Lower leg skin (tissue), 3 donors: ENCODE measurements at regions not wholly inside any gene's neighbourhood (a gene's known extent, or its start where the extent isn't known, plus 50 kb on each side); places are given as distances from the start of the nearest gene placed in this dataset.

Experiments used
- POLR2A ChIP-seq, 2 donors: fragments of 450-650 bp; IDR thresholded peaks; one replicate each; pipeline ENCODE4 v1.6.1; 2016 to 2017; ENCODE audit warnings: antibody characterized with exemption in 2 of 2, mild to moderate bottlenecking in 1 of 2, moderate library complexity in 1 of 2
- TF ChIP-seq, protein P1 (sequence below), 3 donors: fragments of 450-650 bp; IDR thresholded peaks; one replicate each; pipeline ENCODE4 v1.5.1; 2016; ENCODE audit warnings: antibody characterized with exemption in 3 of 3, mild to moderate bottlenecking in 3 of 3, moderate library complexity in 2 of 3

DNA sequence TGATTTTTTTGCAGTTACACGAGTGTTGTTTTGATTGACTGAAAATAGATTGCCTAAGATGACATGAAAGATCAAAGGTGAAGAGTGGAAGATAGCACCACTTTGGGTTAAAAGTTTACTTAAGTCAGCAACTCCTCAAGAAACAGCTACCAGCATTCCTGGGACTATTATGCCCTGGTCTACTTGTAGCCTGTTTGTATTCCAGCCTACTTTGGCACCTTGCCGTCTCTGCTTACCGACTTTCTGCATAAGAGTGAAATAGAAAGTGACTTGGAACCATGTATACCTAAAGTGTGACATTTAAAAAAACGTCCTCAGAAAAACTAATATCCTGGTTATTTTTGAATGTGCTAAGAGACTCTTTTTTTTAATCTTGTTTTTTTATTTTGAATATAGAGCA lies 631.5 kb upstream of the PTBP2 start:
- TF ChIP-seq, protein P1, sequence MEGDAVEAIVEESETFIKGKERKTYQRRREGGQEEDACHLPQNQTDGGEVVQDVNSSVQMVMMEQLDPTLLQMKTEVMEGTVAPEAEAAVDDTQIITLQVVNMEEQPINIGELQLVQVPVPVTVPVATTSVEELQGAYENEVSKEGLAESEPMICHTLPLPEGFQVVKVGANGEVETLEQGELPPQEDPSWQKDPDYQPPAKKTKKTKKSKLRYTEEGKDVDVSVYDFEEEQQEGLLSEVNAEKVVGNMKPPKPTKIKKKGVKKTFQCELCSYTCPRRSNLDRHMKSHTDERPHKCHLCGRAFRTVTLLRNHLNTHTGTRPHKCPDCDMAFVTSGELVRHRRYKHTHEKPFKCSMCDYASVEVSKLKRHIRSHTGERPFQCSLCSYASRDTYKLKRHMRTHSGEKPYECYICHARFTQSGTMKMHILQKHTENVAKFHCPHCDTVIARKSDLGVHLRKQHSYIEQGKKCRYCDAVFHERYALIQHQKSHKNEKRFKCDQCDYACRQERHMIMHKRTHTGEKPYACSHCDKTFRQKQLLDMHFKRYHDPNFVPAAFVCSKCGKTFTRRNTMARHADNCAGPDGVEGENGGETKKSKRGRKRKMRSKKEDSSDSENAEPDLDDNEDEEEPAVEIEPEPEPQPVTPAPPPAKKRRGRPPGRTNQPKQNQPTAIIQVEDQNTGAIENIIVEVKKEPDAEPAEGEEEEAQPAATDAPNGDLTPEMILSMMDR (IDR thresholded peaks at IDR 0.05): no peak
- no peak for TF ChIP-seq POLR2A (IDR thresholded peaks at IDR 0.05)
